Activated naive CD4-positive, alpha-beta T cell treated with anti-CD3 and anti-CD28 coated beads, Interleukin-2, amount 50 U/mL, for 24 hours (primary cell): ENCODE measurements at regions not wholly inside any gene's neighbourhood (a gene's known extent, or its start where the extent isn't known, plus 50 kb on each side); places are given as distances from the start of the nearest gene placed in this dataset.
A peak's percentile ranks its signal among the peaks of the same experiment; 100 is the strongest.

Experiments
- H3K27ac Mint-ChIP-seq: one replicate; pipeline ENCODE4 v1.8.0; 2021; ENCODE audit warnings: mild to moderate bottlenecking, mixed read lengths
- H3K27me3 Mint-ChIP-seq: one replicate; pipeline ENCODE4 v1.8.0; 2021; ENCODE audit warnings: mixed read lengths
- H3K36me3 Mint-ChIP-seq: one replicate; pipeline ENCODE4 v1.8.0; 2021; ENCODE audit warnings: mixed read lengths
- H3K4me1 Mint-ChIP-seq: one replicate; pipeline ENCODE4 v1.8.0; 2021; ENCODE audit warnings: mixed read lengths
- H3K4me3 Mint-ChIP-seq: one replicate; pipeline ENCODE4 v1.8.0; 2021; ENCODE audit warnings: mild to moderate bottlenecking, mixed read lengths
- H3K9me3 Mint-ChIP-seq: one replicate; pipeline ENCODE4 v1.8.0; 2021; ENCODE audit warnings: mixed read lengths

- Mint-ChIP-seq H3K36me3 (no peaks in the 10 kb centered on the region), H3K4me1 (peaks cover 3% of the 10 kb centered on the region), H3K4me3 (no peak overlapping the region), H3K9me3 (no peaks in the 10 kb centered on the region), H3K27me3 (peaks cover 3% of the 10 kb centered on the region), H3K27ac (no peak overlapping the region)
Measured at GRCh38 chr5:44868541-44868940, 59.8 kb downstream of the MRPS30 start.

- Mint-ChIP-seq H3K4me1 (peaks cover 13% of the 10 kb centered on the region), H3K27me3 (no peaks in the 10 kb centered on the region), H3K9me3 (peaks cover 5% of the 10 kb centered on the region), H3K27ac (no peak overlapping the region), H3K36me3 (no peaks in the 10 kb centered on the region), H3K4me3 (no peak overlapping the region)
Measured at GRCh38 chr5:44869928-44870327, 61.2 kb downstream of the MRPS30 start.

- no peak overlapping the region for H3K27ac Mint-ChIP-seq
- H3K36me3 Mint-ChIP-seq, result no peaks in the 10 kb centered on the region
- H3K27me3 Mint-ChIP-seq, result no peaks in the 10 kb centered on the region
- no peak overlapping the region for H3K4me3 Mint-ChIP-seq
- peaks cover 5% of the 10 kb centered on the region for H3K9me3 Mint-ChIP-seq
- peaks cover 18% of the 10 kb centered on the region for H3K4me1 Mint-ChIP-seq
Measured at GRCh38 chr5:44870430-44870829, 61.7 kb downstream of the MRPS30 start.

- H3K27ac Mint-ChIP-seq, result no peak overlapping the region
- no peaks in the 10 kb centered on the region for H3K27me3 Mint-ChIP-seq
- H3K4me3 Mint-ChIP-seq, result no peak overlapping the region
- H3K4me1 Mint-ChIP-seq, result peaks cover 27% of the 10 kb centered on the region
- peaks cover 2% of the 10 kb centered on the region for H3K36me3 Mint-ChIP-seq
- peaks cover 10% of the 10 kb centered on the region for H3K9me3 Mint-ChIP-seq
Measured at GRCh38 chr5:44871401-44871800, 62.7 kb downstream of the MRPS30 start.

GRCh38 chr5:44875661-44876605, 67.2 kb downstream of the MRPS30 start:
- Mint-ChIP-seq H3K27ac (peak overlapping the region; percentile 99), H3K4me1 (peaks cover 42% of the 10 kb centered on the region), H3K9me3 (peaks cover 10% of the 10 kb centered on the region), H3K27me3 (no peaks in the 10 kb centered on the region), H3K36me3 (peaks cover 2% of the 10 kb centered on the region), H3K4me3 (peak overlapping the region; percentile 73)

GRCh38 chr5:44881266-44881665, 72.5 kb downstream of the MRPS30 start:
- Mint-ChIP-seq H3K4me1 (peaks cover 26% of the 10 kb centered on the region), H3K36me3 (no peaks in the 10 kb centered on the region), H3K27ac (peak overlapping the region; percentile 73), H3K4me3 (no peak overlapping the region), H3K27me3 (no peaks in the 10 kb centered on the region), H3K9me3 (peaks cover 6% of the 10 kb centered on the region)

GRCh38 chr5:44884036-44884435, 75.3 kb downstream of the MRPS30 start:
- no peak overlapping the region for H3K27ac Mint-ChIP-seq
- H3K9me3 Mint-ChIP-seq, result peaks cover 6% of the 10 kb centered on the region
- H3K27me3 Mint-ChIP-seq, result no peaks in the 10 kb centered on the region
- no peak overlapping the region for H3K4me3 Mint-ChIP-seq
- H3K4me1 Mint-ChIP-seq, result peaks cover 15% of the 10 kb centered on the region
- H3K36me3 Mint-ChIP-seq, result no peaks in the 10 kb centered on the region

GRCh38 chr5:44885903-44886302, 77.2 kb downstream of the MRPS30 start:
- peaks cover 6% of the 10 kb centered on the region for H3K9me3 Mint-ChIP-seq
- H3K27me3 Mint-ChIP-seq, result no peaks in the 10 kb centered on the region
- H3K4me3 Mint-ChIP-seq, result no peak overlapping the region
- no peaks in the 10 kb centered on the region for H3K36me3 Mint-ChIP-seq
- H3K27ac Mint-ChIP-seq, result no peak overlapping the region
- H3K4me1 Mint-ChIP-seq, result peaks cover 11% of the 10 kb centered on the region

- H3K9me3 Mint-ChIP-seq, result no peaks in the 10 kb centered on the region
- H3K27me3 Mint-ChIP-seq, result no peaks in the 10 kb centered on the region
Measured at GRCh38 chr5:44887722-44888121, 79.0 kb downstream of the MRPS30 start.

GRCh38 chr5:44888435-44888834, 79.7 kb downstream of the MRPS30 start:
- no peak overlapping the region for H3K4me3 Mint-ChIP-seq
- H3K9me3 Mint-ChIP-seq, result peaks cover 4% of the 10 kb centered on the region
- peaks cover 4% of the 10 kb centered on the region for H3K4me1 Mint-ChIP-seq
- no peaks in the 10 kb centered on the region for H3K36me3 Mint-ChIP-seq
- no peak overlapping the region for H3K27ac Mint-ChIP-seq
- no peaks in the 10 kb centered on the region for H3K27me3 Mint-ChIP-seq

More at GRCh38 chr5:44887722-44888121, 79.0 kb downstream of the MRPS30 start:
- Mint-ChIP-seq H3K27ac (no peak overlapping the region), H3K4me3 (no peak overlapping the region), H3K4me1 (peaks cover 4% of the 10 kb centered on the region), H3K36me3 (no peaks in the 10 kb centered on the region)

GRCh38 chr5:44891116-44891515, 82.4 kb downstream of the MRPS30 start:
- Mint-ChIP-seq H3K27ac (no peak overlapping the region), H3K36me3 (no peaks in the 10 kb centered on the region), H3K4me3 (no peak overlapping the region), H3K4me1 (peaks cover 1% of the 10 kb centered on the region), H3K27me3 (no peaks in the 10 kb centered on the region), H3K9me3 (peaks cover 5% of the 10 kb centered on the region)

GRCh38 chr5:44900273-44900954, 91.7 kb downstream of the MRPS30 start:
- no peak overlapping the region for H3K4me3 Mint-ChIP-seq
- H3K9me3 Mint-ChIP-seq, result no peaks in the 10 kb centered on the region
- peaks cover 2% of the 10 kb centered on the region for H3K27me3 Mint-ChIP-seq
- H3K27ac Mint-ChIP-seq, result no peak overlapping the region
- H3K4me1 Mint-ChIP-seq, result no peaks in the 10 kb centered on the region
- H3K36me3 Mint-ChIP-seq, result no peaks in the 10 kb centered on the region

- Mint-ChIP-seq H3K27ac (no peak overlapping the region), H3K9me3 (peaks cover 5% of the 10 kb centered on the region), H3K36me3 (no peaks in the 10 kb centered on the region), H3K4me3 (no peak overlapping the region), H3K4me1 (no peaks in the 10 kb centered on the region), H3K27me3 (peaks cover 3% of the 10 kb centered on the region)
Measured at GRCh38 chr5:44907396-44907795, 98.6 kb downstream of the MRPS30 start.

- no peak overlapping the region for H3K27ac Mint-ChIP-seq
- H3K27me3 Mint-ChIP-seq, result peaks cover 3% of the 10 kb centered on the region
- no peaks in the 10 kb centered on the region for H3K4me1 Mint-ChIP-seq
- no peaks in the 10 kb centered on the region for H3K36me3 Mint-ChIP-seq
- H3K4me3 Mint-ChIP-seq, result no peak overlapping the region
- peaks cover 5% of the 10 kb centered on the region for H3K9me3 Mint-ChIP-seq
Measured at GRCh38 chr5:44909004-44909403, 100.3 kb downstream of the MRPS30 start.

GRCh38 chr5:44911501-44911900, 102.8 kb downstream of the MRPS30 start:
- Mint-ChIP-seq H3K4me3 (no peak overlapping the region), H3K27me3 (peaks cover 3% of the 10 kb centered on the region), H3K27ac (no peak overlapping the region), H3K4me1 (no peaks in the 10 kb centered on the region), H3K36me3 (no peaks in the 10 kb centered on the region), H3K9me3 (peaks cover 5% of the 10 kb centered on the region)

- H3K36me3 Mint-ChIP-seq, result no peaks in the 10 kb centered on the region
- H3K27ac Mint-ChIP-seq, result no peak overlapping the region
- H3K9me3 Mint-ChIP-seq, result peaks cover 4% of the 10 kb centered on the region
- H3K4me3 Mint-ChIP-seq, result no peak overlapping the region
- H3K27me3 Mint-ChIP-seq, result peaks cover 3% of the 10 kb centered on the region
- no peaks in the 10 kb centered on the region for H3K4me1 Mint-ChIP-seq
Measured at GRCh38 chr5:44914221-44914620, 105.5 kb downstream of the MRPS30 start.
